Glutamatergic neuron (in vitro differentiated cells): ENCODE measurements at regions not wholly inside any gene's neighbourhood (a gene's known extent, or its start where the extent isn't known, plus 50 kb on each side); places are given as distances from the start of the nearest gene placed in this dataset.

Experiments
- DNase-seq: peaks from one replicate; pipeline ENCODE4 v3.0.0; 2022
- H3K27ac Mint-ChIP-seq: one replicate; pipeline ENCODE4 v1.8.0; 2020; ENCODE audit warnings: mild to moderate bottlenecking, mixed read lengths, inconsistent platforms; ENCODE audit not compliant: unreplicated experiment
- H3K27me3 Mint-ChIP-seq: one replicate; pipeline ENCODE4 v1.8.0; 2020; ENCODE audit warnings: mild to moderate bottlenecking, moderate library complexity, mixed read lengths, inconsistent platforms; ENCODE audit not compliant: unreplicated experiment
- H3K36me3 Mint-ChIP-seq: one replicate; pipeline ENCODE4 v1.8.0; 2020; ENCODE audit warnings: mild to moderate bottlenecking, mixed read lengths, inconsistent platforms; ENCODE audit not compliant: unreplicated experiment
- H3K4me1 Mint-ChIP-seq: one replicate; pipeline ENCODE4 v1.8.0; 2020; ENCODE audit warnings: mild to moderate bottlenecking, low read depth, mixed read lengths, inconsistent platforms; ENCODE audit not compliant: unreplicated experiment
- H3K4me3 Mint-ChIP-seq: one replicate; pipeline ENCODE4 v1.8.0; 2020; ENCODE audit warnings: mild to moderate bottlenecking, mixed read lengths, inconsistent platforms; ENCODE audit not compliant: unreplicated experiment
- H3K9me3 Mint-ChIP-seq: one replicate; pipeline ENCODE4 v1.8.0; 2020; ENCODE audit warnings: mild to moderate bottlenecking, moderate library complexity, mixed read lengths, inconsistent platforms; ENCODE audit not compliant: unreplicated experiment
- TF ChIP-seq, protein P1 (sequence below): fragments of 200-600 bp; sonication (generic); IDR thresholded peaks from one replicate; pipeline ENCODE4 v1.5.0; 2021; ENCODE audit not compliant: partially characterized antibody, unreplicated experiment

DNA sequence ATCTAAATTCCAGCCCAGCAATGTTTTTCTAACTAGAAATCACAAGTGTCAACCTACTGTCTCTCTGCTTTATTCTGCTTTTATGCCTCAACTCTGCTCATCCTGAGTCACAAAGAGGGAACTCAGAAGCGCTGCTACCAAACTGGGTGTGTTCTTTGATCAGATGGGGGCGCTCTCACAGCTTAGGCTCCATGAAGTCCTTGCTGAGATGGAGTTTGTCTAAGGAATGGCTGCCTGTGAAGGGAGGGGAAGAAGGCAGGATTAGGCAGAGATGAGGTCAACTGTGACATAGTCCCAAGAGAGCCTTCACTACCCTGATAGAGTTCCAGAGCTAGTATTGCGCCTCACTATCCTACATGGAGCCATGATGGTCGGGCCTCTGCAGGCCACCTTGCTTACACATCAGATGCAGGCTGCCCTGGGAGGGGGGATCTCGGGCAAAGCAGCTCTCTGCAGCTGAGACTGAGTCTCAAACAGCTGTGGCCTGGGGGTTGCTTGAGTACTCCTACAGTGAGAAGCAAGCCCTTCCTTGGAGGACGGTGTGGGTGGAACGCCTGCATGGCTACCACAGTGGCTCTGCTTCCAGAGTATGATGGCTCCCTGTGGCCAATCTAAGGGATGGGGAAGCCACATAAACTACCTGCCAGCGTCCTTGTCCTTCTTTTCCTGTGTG is 219.9 kb downstream of the CCNG2 start:
- TF ChIP-seq, protein P1, sequence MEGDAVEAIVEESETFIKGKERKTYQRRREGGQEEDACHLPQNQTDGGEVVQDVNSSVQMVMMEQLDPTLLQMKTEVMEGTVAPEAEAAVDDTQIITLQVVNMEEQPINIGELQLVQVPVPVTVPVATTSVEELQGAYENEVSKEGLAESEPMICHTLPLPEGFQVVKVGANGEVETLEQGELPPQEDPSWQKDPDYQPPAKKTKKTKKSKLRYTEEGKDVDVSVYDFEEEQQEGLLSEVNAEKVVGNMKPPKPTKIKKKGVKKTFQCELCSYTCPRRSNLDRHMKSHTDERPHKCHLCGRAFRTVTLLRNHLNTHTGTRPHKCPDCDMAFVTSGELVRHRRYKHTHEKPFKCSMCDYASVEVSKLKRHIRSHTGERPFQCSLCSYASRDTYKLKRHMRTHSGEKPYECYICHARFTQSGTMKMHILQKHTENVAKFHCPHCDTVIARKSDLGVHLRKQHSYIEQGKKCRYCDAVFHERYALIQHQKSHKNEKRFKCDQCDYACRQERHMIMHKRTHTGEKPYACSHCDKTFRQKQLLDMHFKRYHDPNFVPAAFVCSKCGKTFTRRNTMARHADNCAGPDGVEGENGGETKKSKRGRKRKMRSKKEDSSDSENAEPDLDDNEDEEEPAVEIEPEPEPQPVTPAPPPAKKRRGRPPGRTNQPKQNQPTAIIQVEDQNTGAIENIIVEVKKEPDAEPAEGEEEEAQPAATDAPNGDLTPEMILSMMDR: no peak
- H3K27me3 Mint-ChIP-seq: no peaks in the 10 kb centered on the region
- DNase-seq: peak; percentile 18
- no peak overlapping the region for H3K4me3 Mint-ChIP-seq
- H3K36me3 Mint-ChIP-seq: no peaks in the 10 kb centered on the region
- no peaks in the 10 kb centered on the region for H3K4me1 Mint-ChIP-seq
- H3K27ac Mint-ChIP-seq: no peak overlapping the region
- peaks cover 1% of the 10 kb centered on the region for H3K9me3 Mint-ChIP-seq

GRCh38 chr4:77384094-77384493 is 221.5 kb upstream of the CXCL13 start:
- no peak for DNase-seq
- Mint-ChIP-seq H3K36me3 (no peaks in the 10 kb centered on the region), H3K27ac (no peak overlapping the region), H3K27me3 (no peaks in the 10 kb centered on the region), H3K9me3 (peaks cover 1% of the 10 kb centered on the region), H3K4me3 (no peak overlapping the region), H3K4me1 (peaks cover 2% of the 10 kb centered on the region)
- TF ChIP-seq, protein P1: no peak

- DNase-seq: peak; percentile 67
- peaks cover 2% of the 10 kb centered on the region for H3K4me1 Mint-ChIP-seq
- peaks cover 1% of the 10 kb centered on the region for H3K9me3 Mint-ChIP-seq
- no peak overlapping the region for H3K4me3 Mint-ChIP-seq
- H3K27ac Mint-ChIP-seq: no peak overlapping the region
- H3K27me3 Mint-ChIP-seq: no peaks in the 10 kb centered on the region
- H3K36me3 Mint-ChIP-seq: no peaks in the 10 kb centered on the region
- TF ChIP-seq, protein P1: peak; percentile 81
These were observed 220.3 kb upstream of the CXCL13 start for GRCh38 chr4:77385124-77385969.

- TF ChIP-seq, protein P1: no peak
- no peak overlapping the region for H3K4me3 Mint-ChIP-seq
- H3K4me1 Mint-ChIP-seq: no peaks in the 10 kb centered on the region
- no peak for DNase-seq
- H3K9me3 Mint-ChIP-seq: no peaks in the 10 kb centered on the region
- no peaks in the 10 kb centered on the region for H3K27me3 Mint-ChIP-seq
- no peaks in the 10 kb centered on the region for H3K36me3 Mint-ChIP-seq
- H3K27ac Mint-ChIP-seq: no peak overlapping the region
These were observed 211.6 kb upstream of the CXCL13 start for GRCh38 chr4:77393996-77394395.

GRCh38 chr4:77395481-77395880 is 210.1 kb upstream of the CXCL13 start:
- Mint-ChIP-seq H3K36me3 (no peaks in the 10 kb centered on the region), H3K27ac (no peak overlapping the region), H3K4me1 (no peaks in the 10 kb centered on the region), H3K4me3 (no peak overlapping the region), H3K9me3 (no peaks in the 10 kb centered on the region), H3K27me3 (no peaks in the 10 kb centered on the region)
- TF ChIP-seq, protein P1: no peak
- DNase-seq: no peak
